GM12872 (cell line): ENCODE measurements at regions not wholly inside any gene's neighbourhood (a gene's known extent, or its start where the extent isn't known, plus 50 kb on each side); places are given as distances from the start of the nearest gene placed in this dataset.

ENCODE experiments used
- TF ChIP-seq, protein P1 (sequence below): IDR thresholded peaks from 3 replicates; pipeline ENCODE4 v1.5.1; 2011; ENCODE audit warnings: low read depth, mild to moderate bottlenecking, low read length, moderate library complexity; ENCODE audit not compliant: insufficient read depth

DNA sequence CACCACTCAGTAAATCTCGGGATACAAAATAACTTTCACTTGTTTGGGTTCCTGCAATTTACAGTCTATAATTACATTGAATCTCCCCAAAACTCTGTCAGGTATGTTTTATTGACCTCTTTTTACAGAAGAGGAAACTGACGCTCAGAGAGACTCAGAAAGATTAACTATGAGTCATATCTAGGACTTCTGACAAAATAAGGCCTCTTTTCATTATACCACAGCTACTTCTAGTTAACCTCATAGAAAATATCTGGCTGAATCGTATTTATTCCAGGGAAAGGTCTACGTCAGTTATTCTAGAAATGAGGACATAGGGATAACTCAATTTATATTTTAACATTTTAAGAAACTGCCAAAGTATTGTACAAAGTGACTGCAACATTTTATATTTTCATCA lies 211.1 kb upstream of the FAM78B start:
- TF ChIP-seq, protein P1, sequence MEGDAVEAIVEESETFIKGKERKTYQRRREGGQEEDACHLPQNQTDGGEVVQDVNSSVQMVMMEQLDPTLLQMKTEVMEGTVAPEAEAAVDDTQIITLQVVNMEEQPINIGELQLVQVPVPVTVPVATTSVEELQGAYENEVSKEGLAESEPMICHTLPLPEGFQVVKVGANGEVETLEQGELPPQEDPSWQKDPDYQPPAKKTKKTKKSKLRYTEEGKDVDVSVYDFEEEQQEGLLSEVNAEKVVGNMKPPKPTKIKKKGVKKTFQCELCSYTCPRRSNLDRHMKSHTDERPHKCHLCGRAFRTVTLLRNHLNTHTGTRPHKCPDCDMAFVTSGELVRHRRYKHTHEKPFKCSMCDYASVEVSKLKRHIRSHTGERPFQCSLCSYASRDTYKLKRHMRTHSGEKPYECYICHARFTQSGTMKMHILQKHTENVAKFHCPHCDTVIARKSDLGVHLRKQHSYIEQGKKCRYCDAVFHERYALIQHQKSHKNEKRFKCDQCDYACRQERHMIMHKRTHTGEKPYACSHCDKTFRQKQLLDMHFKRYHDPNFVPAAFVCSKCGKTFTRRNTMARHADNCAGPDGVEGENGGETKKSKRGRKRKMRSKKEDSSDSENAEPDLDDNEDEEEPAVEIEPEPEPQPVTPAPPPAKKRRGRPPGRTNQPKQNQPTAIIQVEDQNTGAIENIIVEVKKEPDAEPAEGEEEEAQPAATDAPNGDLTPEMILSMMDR: no peak

DNA sequence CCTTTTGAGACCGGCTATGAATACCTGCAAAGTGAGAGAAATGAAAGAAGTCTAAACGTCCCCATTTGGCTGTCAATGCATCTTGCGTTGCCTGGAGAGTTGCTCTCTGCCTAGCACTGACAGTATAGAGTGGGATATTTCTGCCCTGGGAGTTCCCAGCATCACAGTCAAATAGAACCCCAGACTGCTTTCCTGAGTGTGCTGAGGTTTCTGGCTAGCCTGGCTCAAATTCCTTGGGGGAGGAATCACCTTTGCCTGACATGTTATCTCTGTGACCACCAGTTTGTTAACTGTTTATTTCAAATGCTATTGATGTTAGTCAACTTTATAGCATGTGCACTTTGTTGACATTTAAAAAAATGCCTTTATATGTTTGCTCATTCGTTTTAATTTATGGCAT lies 212.0 kb upstream of the FAM78B start:
- TF ChIP-seq, protein P1: no peak

DNA sequence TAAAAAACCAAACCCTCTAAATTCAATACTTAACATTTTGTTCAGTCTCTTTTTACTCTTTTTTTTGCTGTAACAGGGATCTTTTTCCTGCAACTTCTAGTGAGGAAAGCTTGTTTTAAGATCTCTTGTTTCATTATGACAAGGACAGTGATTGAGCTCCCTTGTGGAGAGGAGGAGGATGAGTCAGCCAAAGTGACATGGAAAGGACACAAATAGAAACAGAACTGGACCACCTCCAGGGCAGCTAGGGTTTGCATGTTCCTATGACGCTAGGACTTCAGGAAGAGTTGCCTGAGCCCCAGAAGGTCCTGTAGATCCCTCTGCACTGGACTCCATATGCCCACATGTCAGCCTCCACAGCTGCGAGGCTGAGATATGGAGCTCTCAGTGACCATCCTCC lies 212.6 kb upstream of the FAM78B start:
- TF ChIP-seq, protein P1: no peak

DNA sequence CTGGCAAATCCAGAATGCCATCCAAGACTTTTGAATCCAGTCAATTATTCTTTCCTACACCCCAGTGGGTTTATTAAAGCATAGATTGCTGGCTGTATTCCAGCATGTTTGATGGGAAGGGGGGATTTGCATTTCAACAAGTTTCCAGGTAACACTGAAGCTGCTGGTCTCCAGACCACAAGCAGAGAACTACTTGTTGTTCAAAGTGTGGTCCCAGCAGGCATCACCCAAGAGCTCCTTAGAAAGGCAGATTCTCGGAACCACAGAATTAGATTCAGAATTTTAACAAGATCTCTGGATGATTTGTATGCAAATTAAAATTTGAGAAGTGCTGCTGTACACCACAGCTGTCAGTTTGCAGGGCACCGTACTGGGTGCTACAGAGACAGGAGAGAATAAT lies 216.3 kb upstream of the FAM78B start:
- TF ChIP-seq, protein P1: no peak

DNA sequence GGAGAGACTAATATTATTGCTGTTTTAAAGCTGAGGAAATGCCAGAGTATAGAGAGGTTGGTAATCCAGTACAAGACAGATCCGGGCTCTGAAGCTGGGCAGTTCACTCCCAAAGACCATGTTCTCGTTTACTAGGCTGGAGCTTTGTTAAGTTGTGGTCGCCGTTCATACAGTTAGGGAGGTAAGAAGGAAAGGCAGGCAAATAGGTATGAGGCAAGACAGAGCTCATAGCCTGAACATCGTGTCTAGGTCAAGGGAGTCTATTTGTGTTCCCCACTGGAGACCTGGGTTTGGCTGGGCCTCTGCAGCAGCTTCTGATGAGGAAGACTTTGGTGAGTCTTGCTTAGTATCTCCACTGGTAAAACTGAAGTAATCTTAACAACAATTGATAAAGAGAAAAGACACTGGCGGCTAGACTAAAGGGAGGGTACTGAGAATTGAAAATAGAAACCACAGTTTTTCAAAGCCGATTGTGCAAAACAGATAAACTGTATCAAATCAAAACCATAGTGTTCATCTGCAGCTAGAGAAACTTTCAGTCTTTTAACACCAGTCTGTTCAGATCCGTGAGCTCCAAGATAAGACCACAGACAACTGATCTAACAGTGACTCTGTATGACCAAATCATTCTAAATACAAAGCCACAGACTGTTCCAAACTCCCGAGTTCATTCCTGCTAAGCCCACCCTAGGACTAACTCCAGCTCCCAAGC lies 217.0 kb upstream of the FAM78B start:
- TF ChIP-seq, protein P1: no peak

DNA sequence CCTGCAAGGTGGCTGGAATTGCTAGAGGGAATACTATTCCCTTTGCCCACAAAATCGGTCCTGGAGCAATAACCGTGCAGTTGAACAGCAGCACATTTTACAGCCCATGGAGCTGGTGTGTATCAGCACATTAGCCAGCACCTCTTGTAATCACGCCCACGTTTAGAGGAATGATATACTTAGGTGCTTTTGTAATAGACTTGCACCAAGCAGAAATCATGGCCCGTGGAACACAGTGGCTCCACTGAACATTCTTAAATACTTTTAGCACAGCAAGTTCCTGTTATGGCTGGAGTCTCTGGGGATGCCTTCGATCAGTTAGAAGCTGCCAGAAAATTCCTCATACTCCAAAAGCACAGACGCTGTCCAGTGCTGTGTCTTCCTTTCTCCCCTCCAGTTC lies 218.1 kb upstream of the FAM78B start:
- TF ChIP-seq, protein P1: no peak

DNA sequence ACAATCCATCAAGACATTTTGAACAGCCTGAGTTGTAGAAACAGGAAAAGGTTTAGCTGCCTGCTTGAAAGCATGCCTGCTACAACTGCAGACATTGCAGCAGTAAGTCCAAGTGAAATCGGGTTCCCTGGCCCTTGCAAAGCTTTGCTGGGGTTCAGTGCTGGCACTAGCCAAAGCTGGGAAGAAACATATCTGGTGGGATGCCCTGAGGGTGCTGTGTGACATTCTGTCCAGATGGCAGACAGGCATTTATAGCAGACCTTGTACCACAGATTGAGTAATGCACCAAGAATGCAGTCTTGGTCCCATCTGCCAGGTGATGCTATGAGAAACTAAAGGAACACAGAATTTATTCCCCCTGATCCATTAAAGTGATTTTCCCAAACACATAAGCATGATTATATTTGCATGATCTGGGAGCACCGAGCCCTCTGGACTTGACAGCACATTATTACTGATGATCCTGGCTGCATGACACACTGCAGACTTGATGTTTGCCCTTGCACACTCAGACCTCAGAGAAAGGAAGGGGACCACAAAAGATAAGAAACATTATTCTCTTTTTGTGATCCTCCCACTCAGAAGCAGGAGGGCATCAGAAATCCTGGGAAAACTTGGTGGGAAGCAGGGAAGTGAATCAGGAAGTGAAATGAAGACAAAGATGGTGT lies 223.7 kb upstream of the FAM78B start:
- TF ChIP-seq, protein P1: no peak
